ENCODE measurements at regions not wholly inside any gene's neighbourhood (a gene's known extent, or its start where the extent isn't known, plus 50 kb on each side); places are given as distances from the start of the nearest gene placed in this dataset.

- H3K9me3 ChIP-seq = no peaks in the 10 kb centered on the region
- intact Hi-C loops (cut with DNase I; ENCODE audit: low total_unique reads) (no loop called here), in situ Hi-C loops (cut with MboI; ENCODE audit: low pct_ligation_motif_present in 1 of 4, low pct_unique_long_range_greater_than_20kb in 1 of 4, low sequenced_read_pairs in 3 of 4) (no loop called here)
- no peak for TF ChIP-seq POLR2AphosphoS5 (IDR thresholded peaks at IDR 0.05)
- H3K4me1 ChIP-seq = no peaks in the 10 kb centered on the region
- H3K27me3 ChIP-seq = no peaks in the 10 kb centered on the region
- no peak for DNase-seq
- no peak overlapping the region for H3K27ac ChIP-seq
- no peak overlapping the region for H3K4me3 ChIP-seq
- H3K36me3 ChIP-seq = no peaks in the 10 kb centered on the region
These were observed 455.5 kb downstream of the CCSER2 start for GRCh38 chr10:84783909-84784308.

- TF ChIP-seq POLR2A (IDR thresholded peaks at IDR 0.05) (no peak), POLR2AphosphoS5 (IDR thresholded peaks at IDR 0.05) (no peak), CTCF (IDR thresholded peaks at IDR 0.05) (no peak), EP300 (IDR thresholded peaks at IDR 0.05; ENCODE audit: low read depth) (no peak)
- no peak overlapping the region for H3K27ac ChIP-seq
- H3K4me3 ChIP-seq = no peak overlapping the region
- intact Hi-C loops (cut with DNase I; ENCODE audit: low total_unique reads) (no loop called here), in situ Hi-C loops (cut with MboI; ENCODE audit: low pct_ligation_motif_present in 1 of 4, low pct_unique_long_range_greater_than_20kb in 1 of 4, low sequenced_read_pairs in 3 of 4) (no loop called here)
- no peaks in the 10 kb centered on the region for H3K9me3 ChIP-seq
- no peaks in the 10 kb centered on the region for H3K36me3 ChIP-seq
- DNase-seq = no peak
- no peaks in the 10 kb centered on the region for H3K4me1 ChIP-seq
- no peaks in the 10 kb centered on the region for H3K27me3 ChIP-seq
These were observed 456.4 kb downstream of the CCSER2 start for GRCh38 chr10:84784749-84785148.

GRCh38 chr10:84789026-84789425, 460.6 kb downstream of the CCSER2 start:
- Histone ChIP-seq H3K27me3 (no peaks in the 10 kb centered on the region), H3K4me1 (no peaks in the 10 kb centered on the region), H3K4me3 (no peak overlapping the region), H3K9me3 (no peaks in the 10 kb centered on the region), H3K27ac (no peak overlapping the region), H3K36me3 (no peaks in the 10 kb centered on the region)
- in situ Hi-C loops (cut with MboI; ENCODE audit: low pct_ligation_motif_present in 1 of 4, low pct_unique_long_range_greater_than_20kb in 1 of 4, low sequenced_read_pairs in 3 of 4) = no loop called here
- WGBS, 2 donors (ENCODE audit: low coverage in 1 of 2) = 83% methylated on average over 2 of the region's 2 CpGs; no CpG with 5 or more reads in 1 of the 2 donors
- intact Hi-C loops (cut with DNase I; ENCODE audit: low total_unique reads) = no loop called here
- TF ChIP-seq EP300 (IDR thresholded peaks at IDR 0.05; ENCODE audit: low read depth) (no peak), POLR2AphosphoS5 (IDR thresholded peaks at IDR 0.05) (no peak), POLR2A (IDR thresholded peaks at IDR 0.05) (no peak), CTCF (IDR thresholded peaks at IDR 0.05) (no peak)
- DNase-seq = no peak

GRCh38 chr10:84798312-84798711, 469.9 kb downstream of the CCSER2 start:
- DNase-seq = no peak

More at GRCh38 chr10:84798312-84798711, 469.9 kb downstream of the CCSER2 start:
- intact Hi-C loops (cut with DNase I; ENCODE audit: low total_unique reads) = no loop called here
- Histone ChIP-seq H3K9me3 (no peaks in the 10 kb centered on the region), H3K4me1 (no peaks in the 10 kb centered on the region), H3K27me3 (no peaks in the 10 kb centered on the region), H3K27ac (no peak overlapping the region), H3K4me3 (no peak overlapping the region), H3K36me3 (no peaks in the 10 kb centered on the region)
- TF ChIP-seq CTCF (IDR thresholded peaks at IDR 0.05) (no peak), POLR2A (IDR thresholded peaks at IDR 0.05) (no peak), POLR2AphosphoS5 (IDR thresholded peaks at IDR 0.05) (no peak), EP300 (IDR thresholded peaks at IDR 0.05; ENCODE audit: low read depth) (no peak)
- 60 to 62% methylated on average over 1 to 5 of the region's 5 CpGs for WGBS, 2 donors (ENCODE audit: low coverage in 1 of 2)
- in situ Hi-C loops (cut with MboI; ENCODE audit: low pct_ligation_motif_present in 1 of 4, low pct_unique_long_range_greater_than_20kb in 1 of 4, low sequenced_read_pairs in 3 of 4) = no loop called here

Measured in transverse colon (tissue), 4 donors.